ENCODE measurements at regions not wholly inside any gene's neighbourhood (a gene's known extent, or its start where the extent isn't known, plus 50 kb on each side); places are given as distances from the start of the nearest gene placed in this dataset.

DNA sequence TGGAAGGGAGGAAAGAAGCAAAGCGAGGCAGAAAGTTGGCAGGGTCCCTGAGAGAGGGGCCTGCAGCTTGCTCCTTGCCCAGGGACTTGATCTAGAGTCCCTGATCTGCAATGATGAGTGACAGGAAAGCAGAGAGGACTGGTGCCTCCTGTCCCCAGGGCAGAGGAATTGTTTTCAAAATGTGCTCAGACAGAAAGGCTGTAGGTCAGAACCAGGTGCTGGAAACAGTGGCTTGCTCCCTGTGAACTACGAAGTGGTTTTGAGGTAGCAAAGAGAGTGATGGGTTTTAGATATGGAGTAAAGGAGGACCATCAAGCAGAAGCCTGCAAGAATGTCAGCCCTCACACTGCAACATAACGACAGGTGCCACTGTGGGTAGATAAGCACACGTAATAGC lies 164.9 kb upstream of the SERTAD2 start:
- WGBS (ENCODE audit: extremely low coverage, insufficient read length, low lambda C conversion rate): no CpG with 5 or more reads among the region's 4 CpGs
- no peak for TF ChIP-seq CTCF (conservative IDR thresholded peaks at IDR 0.05)
- no peak overlapping the region for H2BK5ac ChIP-seq (ENCODE audit: insufficient read length, low read length)
- H4K91ac ChIP-seq (ENCODE audit: insufficient read length, low read depth, low read length): no peak overlapping the region
- no peak overlapping the region for H3T11ph ChIP-seq (ENCODE audit: low read length)
- H3K9me3 ChIP-seq (ENCODE audit: control insufficient read depth, low read depth, low read length): no peaks in the 10 kb centered on the region
- no peaks in the 10 kb centered on the region for H3K79me2 ChIP-seq (ENCODE audit: insufficient read depth, low read length)
- H2BK12ac ChIP-seq (ENCODE audit: insufficient read length, low read depth, low read length): no peak overlapping the region
- no peak overlapping the region for H3K9ac ChIP-seq (ENCODE audit: extremely low read depth, insufficient read length, low read length)
- no peak overlapping the region for H3K56ac ChIP-seq (ENCODE audit: insufficient read length, low read depth, low read length)
- no peaks in the 10 kb centered on the region for H3K79me1 ChIP-seq (ENCODE audit: insufficient read depth, low read depth, low read length, poor library complexity, severe bottlenecking)
- H4K5ac ChIP-seq (ENCODE audit: insufficient read length, low read depth, low read length): no peak overlapping the region
- 0 out of 2 replicates have a peak, but pooled peaks cover 4% of the 10 kb centered on the region for H3K4me1 ChIP-seq (ENCODE audit: insufficient read depth, low read length)
- no peak overlapping the region for H3K4me3 Mint-ChIP-seq
- H2BK20ac ChIP-seq (ENCODE audit: low read depth, low read length, poor library complexity, severe bottlenecking): no peak overlapping the region
- H3K4me1 Mint-ChIP-seq: peaks cover 17 to 22% of the 10 kb centered on the region in 2 experiments
- no peaks in the 10 kb centered on the region for H3K23me2 ChIP-seq (ENCODE audit: insufficient read length, low read depth, low read length, poor library complexity, severe bottlenecking)
- H3K27me3 ChIP-seq (ENCODE audit: insufficient read depth, low read length): no peaks in the 10 kb centered on the region
- peaks cover 0 to 2% of the 10 kb centered on the region in 2 experiments; a peak in 3 of 5 replicates for H3K9me3 Mint-ChIP-seq
- no peak overlapping the region for H3K23ac ChIP-seq (ENCODE audit: insufficient read length, low read depth, low read length)
- H2AFZ ChIP-seq (ENCODE audit: low read length): no peak overlapping the region
- DNase-seq: no peak
- peaks cover 9% of the 10 kb centered on the region for H3K27me3 Mint-ChIP-seq (ENCODE audit: low read depth)
- no peak overlapping the region for H2BK15ac ChIP-seq (ENCODE audit: low read depth, low read length)
- H4K20me1 ChIP-seq (ENCODE audit: control insufficient read depth, insufficient read depth, insufficient read length): no peaks in the 10 kb centered on the region
- no peak overlapping the region; a peak in 1 of 7 replicates for H3K27ac Mint-ChIP-seq
- H3K27ac ChIP-seq (ENCODE audit: insufficient read length, low read depth, low read length): no peak overlapping the region
- H4K8ac ChIP-seq (replicated peaks; ENCODE audit: insufficient read length, low read depth, low read length): no peak overlapping the region
- no peak overlapping the region for H3K18ac ChIP-seq (ENCODE audit: insufficient read length, low read depth, low read length)
- H3K4ac ChIP-seq (ENCODE audit: low read depth, low read length): no peak overlapping the region
- H2AK5ac ChIP-seq (ENCODE audit: insufficient read length, low read length): no peak overlapping the region
- H3K4me2 ChIP-seq (ENCODE audit: insufficient read depth, insufficient read length, low read length): no peak overlapping the region
- no peak overlapping the region for H3K14ac ChIP-seq (ENCODE audit: insufficient read depth, low read length)
- no peak overlapping the region for H2BK120ac ChIP-seq (ENCODE audit: low read depth, low read length, poor library complexity, severe bottlenecking)
- H3K36me3 Mint-ChIP-seq (ENCODE audit: insufficient read depth in 1 of 3, low read depth in 3 of 3): no peaks in the 10 kb centered on the region

Data from H9 (cell line).